ENCODE measurements at regions not wholly inside any gene's neighbourhood (a gene's known extent, or its start where the extent isn't known, plus 50 kb on each side); places are given as distances from the start of the nearest gene placed in this dataset.

GRCh38 chr7:133202942-133203341 is 49.9 kb upstream of the EXOC4 start:
- TF ChIP-seq EP300 (IDR thresholded peaks at IDR 0.05; ENCODE audit: borderline replicate concordance in 1 of 2, low read depth in 1 of 2, low read length in 1 of 2) (no peak), SMC3 (IDR thresholded peaks at IDR 0.05; ENCODE audit: low read depth, low read length) (no peak), YY1 (IDR thresholded peaks at IDR 0.05; ENCODE audit: low read depth) (no peak), FOXJ3 (CRISPR knock-in tag; IDR thresholded peaks at IDR 0.05) (no peak)
- TF ChIP-seq, protein P1, sequence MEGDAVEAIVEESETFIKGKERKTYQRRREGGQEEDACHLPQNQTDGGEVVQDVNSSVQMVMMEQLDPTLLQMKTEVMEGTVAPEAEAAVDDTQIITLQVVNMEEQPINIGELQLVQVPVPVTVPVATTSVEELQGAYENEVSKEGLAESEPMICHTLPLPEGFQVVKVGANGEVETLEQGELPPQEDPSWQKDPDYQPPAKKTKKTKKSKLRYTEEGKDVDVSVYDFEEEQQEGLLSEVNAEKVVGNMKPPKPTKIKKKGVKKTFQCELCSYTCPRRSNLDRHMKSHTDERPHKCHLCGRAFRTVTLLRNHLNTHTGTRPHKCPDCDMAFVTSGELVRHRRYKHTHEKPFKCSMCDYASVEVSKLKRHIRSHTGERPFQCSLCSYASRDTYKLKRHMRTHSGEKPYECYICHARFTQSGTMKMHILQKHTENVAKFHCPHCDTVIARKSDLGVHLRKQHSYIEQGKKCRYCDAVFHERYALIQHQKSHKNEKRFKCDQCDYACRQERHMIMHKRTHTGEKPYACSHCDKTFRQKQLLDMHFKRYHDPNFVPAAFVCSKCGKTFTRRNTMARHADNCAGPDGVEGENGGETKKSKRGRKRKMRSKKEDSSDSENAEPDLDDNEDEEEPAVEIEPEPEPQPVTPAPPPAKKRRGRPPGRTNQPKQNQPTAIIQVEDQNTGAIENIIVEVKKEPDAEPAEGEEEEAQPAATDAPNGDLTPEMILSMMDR (IDR thresholded peaks at IDR 0.05): no peak
- TF ChIP-seq, protein P2, sequence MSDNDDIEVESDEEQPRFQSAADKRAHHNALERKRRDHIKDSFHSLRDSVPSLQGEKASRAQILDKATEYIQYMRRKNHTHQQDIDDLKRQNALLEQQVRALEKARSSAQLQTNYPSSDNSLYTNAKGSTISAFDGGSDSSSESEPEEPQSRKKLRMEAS (IDR thresholded peaks at IDR 0.05; ENCODE audit: low read depth): no peak

Measured in SK-N-SH (cell line).